ENCODE measurements at regions not wholly inside any gene's neighbourhood (a gene's known extent, or its start where the extent isn't known, plus 50 kb on each side); places are given as distances from the start of the nearest gene placed in this dataset.

GRCh38 chr14:59085207-59085739, 103.2 kb upstream of the DAAM1 start:
- no peak for TF ChIP-seq EZH2 (IDR thresholded peaks at IDR 0.05; ENCODE audit: borderline replicate concordance, low read depth, low read length, severe bottlenecking)
- TF ChIP-seq CTCF (IDR thresholded peaks at IDR 0.05; ENCODE audit: borderline replicate concordance, extremely low read depth, low read length, poor library complexity, severe bottlenecking) = no peak
- ATAC-seq (ENCODE audit: insufficient read depth, low read depth) = no peak
- no peak overlapping the region for H2AFZ ChIP-seq (ENCODE audit: low read depth, low read length)
- peaks cover 4% of the 10 kb centered on the region for H3K27me3 ChIP-seq (ENCODE audit: insufficient read depth, low read length, poor library complexity)
- H3K9me3 ChIP-seq (ENCODE audit: insufficient read depth, low read length, severe bottlenecking) = no peaks in the 10 kb centered on the region
- H3K27ac ChIP-seq (ENCODE audit: low read length) = no peak overlapping the region
- H3K36me3 ChIP-seq (ENCODE audit: insufficient read depth, low read length) = no peaks in the 10 kb centered on the region
- DNase-seq = no peak
- no peaks in the 10 kb centered on the region for H4K20me1 ChIP-seq (ENCODE audit: insufficient read depth, low read length)
- no peaks in the 10 kb centered on the region for H3K4me1 ChIP-seq (ENCODE audit: insufficient read depth, low read length)
- H3K79me2 ChIP-seq (ENCODE audit: insufficient read depth, low read length) = no peaks in the 10 kb centered on the region
- no peak overlapping the region for H3K4me3 ChIP-seq (ENCODE audit: low read depth in 1 of 2, low read length in 2 of 2)
- no peak overlapping the region for H3K4me2 ChIP-seq (ENCODE audit: insufficient read depth, low read length)
- H3K9ac ChIP-seq (ENCODE audit: low read depth, low read length) = no peak overlapping the region

- H3K9ac ChIP-seq (ENCODE audit: low read depth, low read length) = no peak overlapping the region
- no peaks in the 10 kb centered on the region for H3K9me3 ChIP-seq (ENCODE audit: insufficient read depth, low read length, severe bottlenecking)
- H3K27ac ChIP-seq (ENCODE audit: low read length) = no peak overlapping the region
- no peak for DNase-seq
- ATAC-seq (ENCODE audit: insufficient read depth, low read depth) = no peak
- peaks cover 9% of the 10 kb centered on the region for H3K27me3 ChIP-seq (ENCODE audit: insufficient read depth, low read length, poor library complexity)
- no peaks in the 10 kb centered on the region for H3K4me1 ChIP-seq (ENCODE audit: insufficient read depth, low read length)
- no peaks in the 10 kb centered on the region for H4K20me1 ChIP-seq (ENCODE audit: insufficient read depth, low read length)
- no peak for TF ChIP-seq EZH2 (IDR thresholded peaks at IDR 0.05; ENCODE audit: borderline replicate concordance, low read depth, low read length, severe bottlenecking)
- TF ChIP-seq CTCF (IDR thresholded peaks at IDR 0.05; ENCODE audit: borderline replicate concordance, extremely low read depth, low read length, poor library complexity, severe bottlenecking) = no peak
- H3K36me3 ChIP-seq (ENCODE audit: insufficient read depth, low read length) = no peaks in the 10 kb centered on the region
- no peak overlapping the region for H3K4me3 ChIP-seq (ENCODE audit: low read depth in 1 of 2, low read length in 2 of 2)
- no peak overlapping the region for H2AFZ ChIP-seq (ENCODE audit: low read depth, low read length)
- no peaks in the 10 kb centered on the region for H3K79me2 ChIP-seq (ENCODE audit: insufficient read depth, low read length)
- no peak overlapping the region for H3K4me2 ChIP-seq (ENCODE audit: insufficient read depth, low read length)
Observed at GRCh38 chr14:59086241-59086882, 102.1 kb upstream of the DAAM1 start.

- Histone ChIP-seq H3K9me3 (ENCODE audit: insufficient read depth, low read length, severe bottlenecking) (no peaks in the 10 kb centered on the region), H3K4me2 (ENCODE audit: insufficient read depth, low read length) (no peak overlapping the region), H3K36me3 (ENCODE audit: insufficient read depth, low read length) (no peaks in the 10 kb centered on the region), H3K4me3 (ENCODE audit: low read depth in 1 of 2, low read length in 2 of 2) (no peak overlapping the region), H3K27me3 (ENCODE audit: insufficient read depth, low read length, poor library complexity) (peaks cover 16% of the 10 kb centered on the region), H3K79me2 (ENCODE audit: insufficient read depth, low read length) (no peaks in the 10 kb centered on the region), H3K4me1 (ENCODE audit: insufficient read depth, low read length) (no peaks in the 10 kb centered on the region), H3K27ac (ENCODE audit: low read length) (no peak overlapping the region), H3K9ac (ENCODE audit: low read depth, low read length) (no peak overlapping the region), H4K20me1 (ENCODE audit: insufficient read depth, low read length) (no peaks in the 10 kb centered on the region), H2AFZ (ENCODE audit: low read depth, low read length) (no peak overlapping the region)
- DNase-seq (no peak), ATAC-seq (ENCODE audit: insufficient read depth, low read depth) (no peak)
- TF ChIP-seq EZH2 (IDR thresholded peaks at IDR 0.05; ENCODE audit: borderline replicate concordance, low read depth, low read length, severe bottlenecking) = no peak
- TF ChIP-seq CTCF (IDR thresholded peaks at IDR 0.05; ENCODE audit: borderline replicate concordance, extremely low read depth, low read length, poor library complexity, severe bottlenecking) = no peak
Observed at GRCh38 chr14:59087240-59087639, 101.2 kb upstream of the DAAM1 start.

Measured in DND-41 (cell line).